ENCODE measurements at regions not wholly inside any gene's neighbourhood (a gene's known extent, or its start where the extent isn't known, plus 50 kb on each side); places are given as distances from the start of the nearest gene placed in this dataset.

- no peak for TF ChIP-seq CTCF (IDR thresholded peaks at IDR 0.05; ENCODE audit: low read length)
- no peak for TF ChIP-seq EZH2 (optimal IDR thresholded peaks at IDR 0.05; ENCODE audit: low read depth, low read length)
These were observed 512.6 kb upstream of the FAM241A start for GRCh38 chr4:111632641-111633151.

Measured in MM.1S (cell line).